Colonic mucosa (tissue), 4 donors: ENCODE measurements at regions not wholly inside any gene's neighbourhood (a gene's known extent, or its start where the extent isn't known, plus 50 kb on each side); places are given as distances from the start of the nearest gene placed in this dataset.

Experiments used
- DNase-seq: peaks from one replicate; pipeline ENCODE4 v3.0.0-alpha.2; 2020
- H3K27ac ChIP-seq: fragments of 200-600 bp; one replicate; pipeline ENCODE4 v1.8.0; 2021
- H3K27me3 ChIP-seq: fragments of 200-600 bp; one replicate; pipeline ENCODE4 v1.8.0; 2021
- H3K36me3 ChIP-seq: fragments of 200-600 bp; one replicate; pipeline ENCODE4 v1.8.0; 2021
- H3K4me1 ChIP-seq: fragments of 200-600 bp; one replicate; pipeline ENCODE4 v1.8.0; 2021; ENCODE audit warnings: mild to moderate bottlenecking
- H3K4me3 ChIP-seq: fragments of 200-600 bp; one replicate; pipeline ENCODE4 v1.8.0; 2021
- H3K9ac ChIP-seq, 2 donors: one replicate each; pipeline ENCODE4 v1.7.0; 2013; ENCODE audit warnings: control low read depth in 2 of 2, low read depth in 2 of 2, low read length in 2 of 2
- H3K9me3 ChIP-seq: fragments of 200-600 bp; one replicate; pipeline ENCODE4 v1.8.0; 2021
- intact Hi-C: fragments of 100-400 bp; cut with DNase I; formaldehyde crosslinking; loops from one replicate; pipeline ENCODE4 v1.14.1; 2022
- TF ChIP-seq, protein P1 (sequence below): fragments of 200-600 bp; IDR thresholded peaks from one replicate; pipeline ENCODE4 v1.8.0; 2022; ENCODE audit warnings: antibody characterized with exemption, mild to moderate bottlenecking
- donor health status: healthy.
- donor health status: DM: no; HTN: no; CAD: no.
- donor health status: DM: no; HTN: no; CAD: no.

DNA sequence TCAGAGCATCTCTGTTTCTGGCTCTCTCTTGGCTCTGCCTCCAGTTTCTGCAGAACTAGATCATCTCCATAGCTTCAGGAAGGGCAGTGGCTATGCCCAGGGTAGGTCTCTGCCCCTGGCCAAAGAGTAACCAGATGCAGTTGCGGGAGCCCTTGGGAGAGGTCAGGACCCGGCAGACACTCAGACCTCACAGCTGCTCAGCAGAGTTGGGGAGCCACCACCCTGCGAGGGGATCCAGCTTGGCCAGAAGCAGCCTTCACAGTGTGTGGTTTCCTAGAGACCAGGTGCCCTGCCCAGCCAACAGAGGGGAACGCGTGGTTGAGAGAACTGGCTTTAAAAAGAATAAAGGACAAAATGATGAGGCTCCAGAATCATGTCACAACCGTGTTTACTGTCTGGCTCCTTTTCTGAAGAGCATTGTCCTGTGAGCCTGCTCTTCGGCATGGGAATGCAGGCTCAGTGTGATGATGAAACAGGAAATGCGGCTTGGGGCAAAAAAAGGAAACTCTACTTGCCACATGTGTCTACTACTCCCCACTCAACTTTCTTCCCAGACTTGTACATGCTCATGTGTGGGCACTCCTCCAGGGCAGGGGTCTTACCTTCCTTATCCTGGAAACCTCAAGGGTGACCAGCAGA is 243.1 kb downstream of the INHBA start:
- DNase-seq = no peak
- intact Hi-C loops = no loop called here
- no peak overlapping the region for H3K27ac ChIP-seq

DNA sequence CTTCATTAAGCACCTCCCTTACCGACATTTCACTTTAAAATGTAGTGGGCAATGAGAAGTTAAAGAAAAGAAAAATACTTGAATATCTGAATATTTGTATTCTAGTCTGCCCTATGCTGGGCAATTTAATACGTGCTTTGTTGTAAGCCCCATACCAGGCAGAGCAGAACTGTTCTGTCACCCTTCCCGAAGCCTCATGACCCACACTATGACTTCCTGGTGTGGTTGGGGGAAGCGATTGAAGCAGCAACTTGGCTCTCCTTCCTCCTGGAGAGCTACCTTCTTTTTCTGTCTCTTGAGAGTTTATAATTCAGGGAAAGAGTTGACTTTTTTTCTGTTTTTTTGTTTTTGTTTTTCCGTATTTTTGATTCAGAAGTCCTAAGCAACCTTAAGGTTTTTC is 243.7 kb downstream of the INHBA start:
- Histone ChIP-seq H3K36me3 (no peaks in the 10 kb centered on the region), H3K27me3 (no peaks in the 10 kb centered on the region), H3K4me3 (no peak overlapping the region), H3K4me1 (no peaks in the 10 kb centered on the region), H3K27ac (no peak overlapping the region), H3K9me3 (no peaks in the 10 kb centered on the region), H3K9ac (no peak overlapping the region)
- intact Hi-C loops = no loop called here
- TF ChIP-seq, protein P1, sequence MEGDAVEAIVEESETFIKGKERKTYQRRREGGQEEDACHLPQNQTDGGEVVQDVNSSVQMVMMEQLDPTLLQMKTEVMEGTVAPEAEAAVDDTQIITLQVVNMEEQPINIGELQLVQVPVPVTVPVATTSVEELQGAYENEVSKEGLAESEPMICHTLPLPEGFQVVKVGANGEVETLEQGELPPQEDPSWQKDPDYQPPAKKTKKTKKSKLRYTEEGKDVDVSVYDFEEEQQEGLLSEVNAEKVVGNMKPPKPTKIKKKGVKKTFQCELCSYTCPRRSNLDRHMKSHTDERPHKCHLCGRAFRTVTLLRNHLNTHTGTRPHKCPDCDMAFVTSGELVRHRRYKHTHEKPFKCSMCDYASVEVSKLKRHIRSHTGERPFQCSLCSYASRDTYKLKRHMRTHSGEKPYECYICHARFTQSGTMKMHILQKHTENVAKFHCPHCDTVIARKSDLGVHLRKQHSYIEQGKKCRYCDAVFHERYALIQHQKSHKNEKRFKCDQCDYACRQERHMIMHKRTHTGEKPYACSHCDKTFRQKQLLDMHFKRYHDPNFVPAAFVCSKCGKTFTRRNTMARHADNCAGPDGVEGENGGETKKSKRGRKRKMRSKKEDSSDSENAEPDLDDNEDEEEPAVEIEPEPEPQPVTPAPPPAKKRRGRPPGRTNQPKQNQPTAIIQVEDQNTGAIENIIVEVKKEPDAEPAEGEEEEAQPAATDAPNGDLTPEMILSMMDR = no peak
- DNase-seq = no peak

More for the DNA sequence above, 243.1 kb downstream of the INHBA start:
- Histone ChIP-seq H3K9ac (no peak overlapping the region), H3K4me3 (no peak overlapping the region), H3K36me3 (no peaks in the 10 kb centered on the region), H3K27me3 (no peaks in the 10 kb centered on the region), H3K4me1 (no peaks in the 10 kb centered on the region), H3K9me3 (no peaks in the 10 kb centered on the region)
- TF ChIP-seq, protein P1 = no peak

DNA sequence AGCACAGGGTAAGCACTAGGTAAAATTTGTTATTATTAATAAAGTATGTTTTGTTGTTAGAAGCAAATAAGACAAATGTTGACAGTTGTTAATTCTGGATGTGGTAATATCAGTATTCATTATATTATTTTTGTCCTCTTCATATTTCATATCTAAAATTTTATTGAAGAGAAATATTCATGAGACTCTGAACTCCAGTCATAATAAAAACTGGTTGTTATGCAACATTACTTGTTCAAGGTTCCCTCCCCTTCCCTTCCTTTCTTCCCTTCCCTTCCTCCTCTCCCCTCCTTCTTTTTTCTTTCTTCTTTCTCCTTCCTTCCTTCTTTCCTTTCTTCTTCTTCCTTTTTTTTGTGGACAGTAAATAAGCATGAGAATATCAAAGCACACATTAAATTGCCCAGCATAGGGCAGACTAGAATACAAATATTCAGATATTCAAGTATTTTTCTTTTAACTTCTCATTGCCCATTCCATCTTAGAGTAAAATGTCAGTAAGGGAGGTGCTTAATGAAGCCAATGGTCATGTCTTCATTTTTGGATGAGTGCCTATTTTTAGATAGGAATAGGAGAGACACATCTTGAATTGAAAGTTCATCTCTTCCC is 245.0 kb downstream of the INHBA start:
- H3K4me3 ChIP-seq = no peak overlapping the region
- no peaks in the 10 kb centered on the region for H3K4me1 ChIP-seq
- no peak overlapping the region for H3K9ac ChIP-seq
- no peak for DNase-seq
- no peak overlapping the region for H3K27ac ChIP-seq
- TF ChIP-seq, protein P1 = no peak
- H3K27me3 ChIP-seq = no peaks in the 10 kb centered on the region
- H3K9me3 ChIP-seq = no peaks in the 10 kb centered on the region
- no peaks in the 10 kb centered on the region for H3K36me3 ChIP-seq
- intact Hi-C loops = no loop called here

DNA sequence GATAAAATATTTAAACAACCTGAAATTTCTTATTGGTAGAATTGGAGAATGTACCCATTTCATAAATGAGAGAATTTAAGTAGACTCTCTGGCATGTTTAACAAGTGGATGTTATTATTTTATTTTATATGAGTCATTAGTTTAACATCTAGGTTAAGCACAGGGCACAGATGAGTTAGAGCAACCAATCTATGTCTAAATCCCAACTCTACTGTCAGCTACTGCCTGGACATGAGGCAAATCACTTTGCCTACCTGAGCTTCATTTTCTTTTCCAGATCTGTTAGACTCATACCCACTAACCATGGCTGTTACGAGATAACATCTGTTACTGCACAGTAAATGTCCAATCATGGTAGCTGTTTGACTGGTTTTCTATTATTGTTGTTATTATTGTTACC is 251.1 kb downstream of the INHBA start:
- Histone ChIP-seq H3K36me3 (no peaks in the 10 kb centered on the region), H3K27ac (no peak overlapping the region), H3K4me1 (no peaks in the 10 kb centered on the region), H3K9me3 (no peaks in the 10 kb centered on the region), H3K27me3 (no peaks in the 10 kb centered on the region), H3K9ac (no peak overlapping the region), H3K4me3 (no peak overlapping the region)
- intact Hi-C loops = no loop called here
- DNase-seq = no peak
- TF ChIP-seq, protein P1 = no peak

DNA sequence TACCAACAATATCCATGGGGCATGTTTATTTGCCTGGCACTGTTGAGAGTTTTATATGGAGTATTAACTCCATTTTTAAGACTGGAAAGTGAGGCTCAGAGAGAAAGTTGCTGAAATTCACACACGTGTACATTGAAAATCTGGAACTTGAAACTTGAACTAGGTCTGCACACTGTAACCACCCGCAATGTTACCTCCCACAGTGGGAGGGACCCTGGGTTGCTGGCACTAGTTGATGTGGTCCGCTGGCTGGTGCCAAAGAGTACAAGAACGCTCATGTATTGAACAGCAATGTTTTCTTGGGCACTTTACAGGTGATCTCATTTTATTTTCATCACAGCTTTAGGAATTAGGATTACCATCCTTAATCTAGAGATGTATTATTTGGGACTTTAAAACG is 253.2 kb downstream of the INHBA start:
- no peaks in the 10 kb centered on the region for H3K27me3 ChIP-seq
- DNase-seq = no peak
- intact Hi-C loops = no loop called here
- TF ChIP-seq, protein P1 = no peak
- H3K9me3 ChIP-seq = no peaks in the 10 kb centered on the region
- H3K36me3 ChIP-seq = no peaks in the 10 kb centered on the region
- H3K27ac ChIP-seq = no peak overlapping the region
- H3K9ac ChIP-seq = no peak overlapping the region
- no peaks in the 10 kb centered on the region for H3K4me1 ChIP-seq
- no peak overlapping the region for H3K4me3 ChIP-seq
